Prostate gland (tissue), 2 donors: ENCODE measurements at regions not wholly inside any gene's neighbourhood (a gene's known extent, or its start where the extent isn't known, plus 50 kb on each side); places are given as distances from the start of the nearest gene placed in this dataset.

Experiments used
- CTCF ChIP-seq, 4 experiments: fragments of 200-600 bp in 2 of 4; fragments of 450-650 bp in 2 of 4; sonication (generic) in 2 of 4; IDR thresholded peaks; 1 replicate in 3 of 4; 2 replicates in 1 of 4; pipeline ENCODE4 v1.5.1; 2016 to 2019; ENCODE audit warnings: antibody characterized with exemption in 4 of 4, mild to moderate bottlenecking in 2 of 4, moderate library complexity in 2 of 4
- POLR2A ChIP-seq: fragments of 450-650 bp; IDR thresholded peaks from one replicate; pipeline ENCODE4 v1.6.1; 2016; ENCODE audit warnings: antibody characterized with exemption, mild to moderate bottlenecking
- POLR2AphosphoS5 ChIP-seq: sonication (generic); formaldehyde crosslinking; IDR thresholded peaks from one replicate; pipeline ENCODE4 v1.6.1; 2017; ENCODE audit warnings: antibody characterized with exemption

- TF ChIP-seq CTCF (IDR thresholded peaks at IDR 0.05): no peak
- TF ChIP-seq POLR2A: no peak
- no peak for TF ChIP-seq POLR2AphosphoS5
Observed at GRCh38 chr2:8300905-8301304, 381.0 kb upstream of the ID2 start.
